Neutrophil (primary cell): ENCODE measurements at regions not wholly inside any gene's neighbourhood (a gene's known extent, or its start where the extent isn't known, plus 50 kb on each side); places are given as distances from the start of the nearest gene placed in this dataset.
"Not testable (repeated sequence)": the region's sequence is repeated elsewhere in the genome, so short reads cannot be mapped to it uniquely, and the experiment has no call there.

Experiments used
- H3K27ac ChIP-seq: fragments of 200-600 bp; sonication (generic); 2 replicates; pipeline ENCODE4 v1.5.1; 2016; ENCODE audit warnings: mild to moderate bottlenecking, moderate library complexity
- H3K27me3 ChIP-seq: fragments of 200-600 bp; sonication (generic); 2 replicates; pipeline ENCODE4 v1.6.0; 2016; ENCODE audit warnings: mild to moderate bottlenecking
- H3K36me3 ChIP-seq: fragments of 200-600 bp; sonication (generic); 2 replicates; pipeline ENCODE4 v1.5.1; 2017
- H3K4me1 ChIP-seq, 2 experiments: fragments of 200-600 bp in 1 of 2; sonication (generic) in 1 of 2; 1 replicate in 1 of 2; 2 replicates in 1 of 2; pipeline versions ENCODE4 v1.5.1 to v1.6.1; 2013 to 2016; ENCODE audit warnings: low read depth in 1 of 2, low read length in 1 of 2, mild to moderate bottlenecking in 1 of 2, moderate library complexity in 1 of 2; ENCODE audit not compliant: control insufficient read depth in 1 of 2, insufficient read depth in 1 of 2
- H3K4me3 ChIP-seq, 2 experiments: fragments of 200-600 bp in 1 of 2; sonication (generic) in 1 of 2; 1 replicate in 1 of 2; 2 replicates in 1 of 2; pipeline ENCODE4 v1.5.1; 2013 to 2016; ENCODE audit warnings: low read depth in 1 of 2, low read length in 1 of 2, mild to moderate bottlenecking in 1 of 2, moderate library complexity in 1 of 2
- H3K9me3 ChIP-seq: fragments of 200-600 bp; sonication (generic); 2 replicates; pipeline ENCODE4 v1.5.1; 2016
- CTCF ChIP-seq: fragments of 200-600 bp; sonication (generic); IDR thresholded peaks from 2 replicates; pipeline ENCODE4 v1.5.1; 2016; ENCODE audit warnings: antibody characterized with exemption

- Histone ChIP-seq H3K27me3 (no peaks in the 10 kb centered on the region), H3K4me3 (no peak overlapping the region), H3K9me3 (no peaks in the 10 kb centered on the region), H3K27ac (no peak overlapping the region), H3K4me1 (no peaks in the 10 kb centered on the region), H3K36me3 (no peaks in the 10 kb centered on the region)
- TF ChIP-seq CTCF, result no peak
These were observed 140.1 kb upstream of the JCAD start for GRCh38 chr10:30199376-30200016.

- H3K9me3 ChIP-seq, result no peaks in the 10 kb centered on the region
- no peak for TF ChIP-seq CTCF
These were observed 137.8 kb upstream of the JCAD start for GRCh38 chr10:30197186-30197585.

GRCh38 chr10:30196559-30196958, 137.2 kb upstream of the JCAD start:
- not testable (repeated sequence) for H3K4me1 ChIP-seq, H3K27ac ChIP-seq, H3K9me3 ChIP-seq, H3K36me3 ChIP-seq, H3K27me3 ChIP-seq, H3K4me3 ChIP-seq

More at GRCh38 chr10:30197186-30197585, 137.8 kb upstream of the JCAD start:
- no peaks in the 10 kb centered on the region for H3K4me1 ChIP-seq
- no peak overlapping the region for H3K27ac ChIP-seq
- no peaks in the 10 kb centered on the region for H3K36me3 ChIP-seq
- no peaks in the 10 kb centered on the region for H3K27me3 ChIP-seq
- H3K4me3 ChIP-seq, result no peak overlapping the region

- no peak overlapping the region for H3K4me3 ChIP-seq
- H3K27me3 ChIP-seq, result no peaks in the 10 kb centered on the region
- no peaks in the 10 kb centered on the region for H3K4me1 ChIP-seq
- H3K9me3 ChIP-seq, result no peaks in the 10 kb centered on the region
- no peak for TF ChIP-seq CTCF
- H3K27ac ChIP-seq, result no peak overlapping the region
- H3K36me3 ChIP-seq, result no peaks in the 10 kb centered on the region
These were observed 133.6 kb upstream of the JCAD start for GRCh38 chr10:30192846-30193608.

- no peaks in the 10 kb centered on the region for H3K27me3 ChIP-seq
- H3K4me1 ChIP-seq, result no peaks in the 10 kb centered on the region
- no peak for TF ChIP-seq CTCF
These were observed 131.5 kb upstream of the JCAD start for GRCh38 chr10:30190577-30191552.

More at GRCh38 chr10:30190577-30191552, 131.5 kb upstream of the JCAD start:
- Histone ChIP-seq H3K4me3 (no peak overlapping the region), H3K27ac (no peak overlapping the region), H3K9me3 (no peaks in the 10 kb centered on the region), H3K36me3 (no peaks in the 10 kb centered on the region)
